IMR-90 (cell line): ENCODE measurements at regions not wholly inside any gene's neighbourhood (a gene's known extent, or its start where the extent isn't known, plus 50 kb on each side); places are given as distances from the start of the nearest gene placed in this dataset.

Experiments
- ATAC-seq: fragments of 200-7000 bp; cut with Tn5 transposase; 2 replicates; pipeline ENCODE4 v1.9.1; 2020; ENCODE audit warnings: low read depth, mild to moderate bottlenecking, moderate library complexity
- BruUV-seq: library from RNA; stranded (reverse); fragments of 400-500 nt; replicated peaks from 2 replicates; lab custom pipeline; 2021; lab: Mats Ljungman, UMichigan
- CTCF ChIA-PET: fragments of 300-600 bp; formaldehyde crosslinking; extraction: SDS; loops from one replicate; lab custom pipeline; 2021; ENCODE audit warnings: antibody characterized with exemption; lab: Yijun Ruan, JAX
- POLR2A ChIA-PET: fragments of 300-600 bp; sonication (Branson Sonifier 250); formaldehyde crosslinking; loops from one replicate; lab custom pipeline; 2022; ENCODE audit warnings: antibody characterized with exemption; ENCODE audit not compliant: unreplicated experiment; lab: Charles Lee
- DNase-seq: peaks from one replicate; pipeline ENCODE4 v3.0.0; 2013
- H2AFZ ChIP-seq: replicated peaks from 2 replicates; pipeline ENCODE3; 2013; ENCODE audit warnings: low read length, mild to moderate bottlenecking; ENCODE audit not compliant: poor library complexity
- H2AK5ac ChIP-seq: 2 replicates; pipeline ENCODE4 v1.6.1; 2013; ENCODE audit warnings: low read depth, low read length, inconsistent platforms
- H2AK9ac ChIP-seq: replicated peaks from 2 replicates; pipeline ENCODE3; 2013; ENCODE audit warnings: mild to moderate bottlenecking, low read depth, low read length, moderate library complexity; ENCODE audit not compliant: poor library complexity
- H2BK120ac ChIP-seq: 2 replicates; pipeline ENCODE4 v1.6.1; 2013; ENCODE audit warnings: low read depth, low read length, inconsistent platforms
- H2BK15ac ChIP-seq: 3 replicates; pipeline ENCODE4 v1.6.1; 2013; ENCODE audit warnings: low read depth, low read length, inconsistent platforms
- H2BK20ac ChIP-seq: 2 replicates; pipeline ENCODE4 v1.6.1; 2013; ENCODE audit warnings: low read depth, mild to moderate bottlenecking, inconsistent platforms, low read length, moderate library complexity
- H2BK5ac ChIP-seq: 2 replicates; pipeline ENCODE4 v1.6.1; 2013; ENCODE audit warnings: mild to moderate bottlenecking, low read depth, low read length, inconsistent platforms; ENCODE audit not compliant: poor library complexity, severe bottlenecking
- H3K14ac ChIP-seq: replicated peaks from 2 replicates; pipeline ENCODE4 v1.6.1; 2013; ENCODE audit warnings: low read depth, low read length, inconsistent platforms
- H3K18ac ChIP-seq: 2 replicates; pipeline ENCODE4 v1.6.1; 2013; ENCODE audit warnings: low read depth, low read length, control low read depth
- H3K23ac ChIP-seq: 2 replicates; pipeline ENCODE4 v1.6.1; 2013; ENCODE audit warnings: low read depth, low read length, inconsistent platforms
- H3K27ac ChIP-seq: 2 replicates; pipeline ENCODE4 v1.5.1; 2013; ENCODE audit warnings: mild to moderate bottlenecking, control low read depth, low read length; ENCODE audit not compliant: insufficient read depth
- H3K27me3 ChIP-seq: 2 replicates; pipeline ENCODE4 v1.6.1; 2013; ENCODE audit warnings: low read length; ENCODE audit not compliant: control insufficient read depth, insufficient read depth
- H3K36me3 ChIP-seq: 2 replicates; pipeline ENCODE4 v1.6.1; 2013; ENCODE audit warnings: low read length, mixed read lengths; ENCODE audit not compliant: control insufficient read depth, insufficient read depth
- H3K4ac ChIP-seq: 2 replicates; pipeline ENCODE4 v1.6.1; 2013; ENCODE audit warnings: low read depth, low read length, inconsistent platforms
- H3K4me1 ChIP-seq: 2 replicates; pipeline ENCODE4 v1.6.1; 2013; ENCODE audit warnings: low read length, mixed read lengths; ENCODE audit not compliant: control insufficient read depth, insufficient read depth
- H3K4me2 ChIP-seq: 2 replicates; pipeline ENCODE4 v1.6.1; 2013; ENCODE audit warnings: low read depth, mild to moderate bottlenecking, control low read depth, low read length, moderate library complexity
- H3K4me3 ChIP-seq: 2 replicates; pipeline ENCODE4 v1.5.1; 2013; ENCODE audit warnings: low read depth, mild to moderate bottlenecking, control low read depth, low read length, moderate library complexity; ENCODE audit not compliant: insufficient read depth
- H3K56ac ChIP-seq: 2 replicates; pipeline ENCODE4 v1.6.1; 2013; ENCODE audit warnings: low read length, inconsistent platforms; ENCODE audit not compliant: insufficient read depth; ENCODE audit errors: extremely low read depth
- H3K79me1 ChIP-seq, 2 experiments: 2 replicates each; pipeline ENCODE4 v1.6.1; 2013; ENCODE audit warnings: low read length in 2 of 2, inconsistent platforms in 1 of 2, low read depth in 1 of 2
- H3K9ac ChIP-seq: 2 replicates; pipeline ENCODE4 v1.6.1; 2013; ENCODE audit warnings: low read depth, low read length, control low read depth
- H3K9me1 ChIP-seq: 2 replicates; pipeline ENCODE4 v1.6.1; 2013; ENCODE audit warnings: low read length, inconsistent platforms; ENCODE audit not compliant: insufficient read depth
- H3K9me3 ChIP-seq: 2 replicates; pipeline ENCODE4 v1.6.1; 2013; ENCODE audit warnings: low read length; ENCODE audit not compliant: control insufficient read depth, insufficient read depth
- H4K20me1 ChIP-seq: 2 replicates; pipeline ENCODE4 v1.6.1; 2013; ENCODE audit warnings: low read length, inconsistent platforms; ENCODE audit not compliant: insufficient read depth
- H4K5ac ChIP-seq: 2 replicates; pipeline ENCODE4 v1.6.1; 2013; ENCODE audit warnings: mild to moderate bottlenecking, low read depth, low read length, control low read depth
- H4K8ac ChIP-seq, 2 experiments: 2 replicates each; pipeline ENCODE4 v1.6.1; 2013; ENCODE audit warnings: low read depth in 2 of 2, low read length in 2 of 2, control low read depth in 1 of 2, inconsistent platforms in 1 of 2
- H4K91ac ChIP-seq: 2 replicates; pipeline ENCODE4 v1.6.1; 2013; ENCODE audit warnings: low read depth, low read length, inconsistent platforms; ENCODE audit not compliant: insufficient read depth
- NFE2L2 ChIP-seq: fragments of 150-350 bp; IDR thresholded peaks from 2 replicates; pipeline ENCODE4 v1.6.1; 2016; ENCODE audit warnings: low read depth, mild to moderate bottlenecking, low read length
- RFX5 ChIP-seq: IDR thresholded peaks from 2 replicates; pipeline ENCODE4 v1.8.0; 2012; ENCODE audit warnings: low read depth, mild to moderate bottlenecking, low read length, moderate library complexity
- WGBS, 2 experiments: methylation state at CpG; one replicate each; pipeline versions ENCODE4 v1.1.5 to v1.1.7; 2013; ENCODE audit warnings: missing lambda C conversion rate in 2 of 2; ENCODE audit not compliant: insufficient read length in 1 of 2; ENCODE audit errors: extremely low coverage in 2 of 2; 5-methylcytosine and 5-hydroxymethylcytosine counted together
- dilution Hi-C: fragments of 300-500 bp; cut with HindIII; formaldehyde crosslinking; loops from one replicate; pipeline ENCODE4 v1.14.3; 2018; ENCODE audit warnings: low sequenced_read_pairs; ENCODE audit not compliant: unreplicated experiment
- in situ Hi-C: fragments of 300-500 bp; cut with MboI; formaldehyde crosslinking; loops from 3 replicates; pipeline ENCODE4 v1.14.3; 2019; ENCODE audit warnings: low sequenced_read_pairs, inconsistent platforms, mixed read lengths
- intact Hi-C: fragments of 100-400 bp; cut with micrococcal nuclease; formaldehyde crosslinking; loops from 2 replicates; pipeline ENCODE4 v1.10.0; 2022

- Histone ChIP-seq H3K14ac (no peak overlapping the region), H3K9me1 (no peaks in the 10 kb centered on the region), H3K27me3 (peaks cover 26% of the 10 kb centered on the region), H3K4me1 (no peaks in the 10 kb centered on the region), H3K4me2 (no peak overlapping the region), H4K91ac (no peak overlapping the region), H4K20me1 (no peaks in the 10 kb centered on the region), H3K18ac (no peak overlapping the region), H2BK15ac (no peak overlapping the region), H3K27ac (no peak overlapping the region), H2BK120ac (no peak overlapping the region), H2AK5ac (no peak overlapping the region), H2BK20ac (no peak overlapping the region), H2AFZ (no peak overlapping the region), H2AK9ac (no peak overlapping the region), H4K8ac (no peak overlapping the region), H3K56ac (no peak overlapping the region), H3K79me1 (no peaks in the 10 kb centered on the region), H3K9ac (no peak overlapping the region), H3K9me3 (no peaks in the 10 kb centered on the region), H2BK5ac (no peak overlapping the region), H3K4ac (no peak overlapping the region), H3K23ac (no peak overlapping the region), H4K5ac (no peak overlapping the region), H3K36me3 (no peaks in the 10 kb centered on the region), H3K4me3 (no peak overlapping the region)
- TF ChIP-seq RFX5 (no peak), NFE2L2 (no peak)
- in situ Hi-C loops (no loop called here), dilution Hi-C loops (no loop called here), intact Hi-C loops (no loop called here)
- POLR2A ChIA-PET = no interaction called here
- DNase-seq = no peak
- CTCF ChIA-PET = no interaction called here
- BruUV-seq = no TSS peak
- no peak for ATAC-seq
- no CpG with 5 or more reads among the region's 4 CpGs for WGBS, 2 experiments
Measured at GRCh38 chr21:33174756-33175155, 55.0 kb upstream of the IFNAR2 start.
